ENCODE measurements at regions not wholly inside any gene's neighbourhood (a gene's known extent, or its start where the extent isn't known, plus 50 kb on each side); places are given as distances from the start of the nearest gene placed in this dataset.

DNA sequence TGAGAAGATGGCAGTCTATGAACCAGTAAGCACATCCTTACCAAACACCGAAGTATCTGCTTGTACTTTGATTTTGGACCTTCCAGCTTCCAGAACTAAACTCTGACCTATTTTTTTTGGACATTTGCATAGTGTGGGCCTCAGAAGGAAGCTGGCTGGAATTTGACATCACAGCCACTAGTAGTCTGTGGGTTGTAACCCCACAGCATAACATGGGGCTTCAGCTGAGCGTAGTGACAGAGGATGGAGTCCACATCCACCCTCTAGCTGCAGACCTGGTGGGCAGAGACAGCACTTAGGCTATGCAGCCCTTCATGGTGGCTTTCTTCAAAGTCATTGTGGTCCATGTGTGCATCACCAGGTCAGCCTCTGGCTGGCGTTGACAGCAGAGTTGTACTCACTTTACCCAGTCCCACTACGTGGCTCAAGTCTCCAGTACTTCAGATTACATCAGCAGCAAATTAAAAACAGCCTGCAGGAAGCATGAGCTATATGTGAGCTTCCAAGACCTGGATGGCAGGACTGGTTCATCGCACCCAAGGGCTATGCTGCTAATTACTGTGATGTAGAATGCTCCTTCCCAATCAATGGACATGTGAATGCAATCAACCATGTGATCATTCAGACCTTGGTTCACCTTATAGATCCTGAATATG is 58.6 kb upstream of the VPREB1 start:
- TF ChIP-seq, protein P1, sequence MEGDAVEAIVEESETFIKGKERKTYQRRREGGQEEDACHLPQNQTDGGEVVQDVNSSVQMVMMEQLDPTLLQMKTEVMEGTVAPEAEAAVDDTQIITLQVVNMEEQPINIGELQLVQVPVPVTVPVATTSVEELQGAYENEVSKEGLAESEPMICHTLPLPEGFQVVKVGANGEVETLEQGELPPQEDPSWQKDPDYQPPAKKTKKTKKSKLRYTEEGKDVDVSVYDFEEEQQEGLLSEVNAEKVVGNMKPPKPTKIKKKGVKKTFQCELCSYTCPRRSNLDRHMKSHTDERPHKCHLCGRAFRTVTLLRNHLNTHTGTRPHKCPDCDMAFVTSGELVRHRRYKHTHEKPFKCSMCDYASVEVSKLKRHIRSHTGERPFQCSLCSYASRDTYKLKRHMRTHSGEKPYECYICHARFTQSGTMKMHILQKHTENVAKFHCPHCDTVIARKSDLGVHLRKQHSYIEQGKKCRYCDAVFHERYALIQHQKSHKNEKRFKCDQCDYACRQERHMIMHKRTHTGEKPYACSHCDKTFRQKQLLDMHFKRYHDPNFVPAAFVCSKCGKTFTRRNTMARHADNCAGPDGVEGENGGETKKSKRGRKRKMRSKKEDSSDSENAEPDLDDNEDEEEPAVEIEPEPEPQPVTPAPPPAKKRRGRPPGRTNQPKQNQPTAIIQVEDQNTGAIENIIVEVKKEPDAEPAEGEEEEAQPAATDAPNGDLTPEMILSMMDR (IDR thresholded peaks at IDR 0.05; ENCODE audit: low read length): no peak
- TF ChIP-seq EZH2 (IDR thresholded peaks at IDR 0.05; ENCODE audit: borderline replicate concordance, low read length): no peak

Data from OCI-LY1 (cell line).